K562 (cell line): ENCODE measurements at regions not wholly inside any gene's neighbourhood (a gene's known extent, or its start where the extent isn't known, plus 50 kb on each side); places are given as distances from the start of the nearest gene placed in this dataset.

Source experiments
- CTCF ChIP-seq, 3 experiments: IDR thresholded peaks in 2 of 3; conservative IDR thresholded peaks in 1 of 3; 2 replicates each; pipeline ENCODE4 v1.5.1; 2011 to 2012; ENCODE audit warnings: low read length in 3 of 3, mild to moderate bottlenecking in 3 of 3, control low read depth in 2 of 3, improper control_type of control experiment in 1 of 3, inconsistent platforms in 1 of 3, low read depth in 1 of 3, mixed read lengths in 1 of 3, moderate library complexity in 1 of 3; ENCODE audit not compliant: insufficient read depth in 2 of 3
- ETV5 ChIP-seq: sonication (generic); formaldehyde crosslinking; IDR thresholded peaks from 2 replicates; pipeline ENCODE4 v1.4.0; 2020; ENCODE audit warnings: low read depth, mild to moderate bottlenecking, missing genetic modification reagents
- KLF6 ChIP-seq: fragments of 250-450 bp; sonication (Bioruptor Pico); IDR thresholded peaks from 2 replicates; pipeline ENCODE4 v1.4.0; 2020; ENCODE audit warnings: mild to moderate bottlenecking, moderate library complexity, borderline replicate concordance
- RFX1 ChIP-seq: fragments of 450-650 bp; IDR thresholded peaks from 2 replicates; pipeline ENCODE4 v1.6.1; 2016; ENCODE audit warnings: mild to moderate bottlenecking, moderate library complexity

GRCh38 chr16:62764572-62764971 is 728.3 kb upstream of the CDH8 start:
- TF ChIP-seq ETV5 (CRISPR knock-in tag) (no peak), KLF6 (CRISPR knock-in tag) (no peak), RFX1 (no peak), CTCF (IDR thresholded peaks at IDR 0.05 in 2 of 3, conservative IDR thresholded peaks at IDR 0.05 in 1 of 3; ENCODE audit: insufficient read depth in 2 of 3, low read depth in 1 of 3, low read length in 3 of 3) (no peak)
